CMK (cell line): ENCODE measurements at regions not wholly inside any gene's neighbourhood (a gene's known extent, or its start where the extent isn't known, plus 50 kb on each side); places are given as distances from the start of the nearest gene placed in this dataset.

ENCODE experiments used
- DNase-seq: peaks from one replicate; pipeline ENCODE4 v3.0.0-alpha.2; 2010; ENCODE audit warnings: low read depth

- DNase-seq: no peak
Observed at GRCh38 chr3:148598619-148599018, 99.1 kb upstream of the AGTR1 start.

- DNase-seq: no peak
Observed at GRCh38 chr3:148599481-148599880, 98.2 kb upstream of the AGTR1 start.

GRCh38 chr3:148600440-148600839, 97.3 kb upstream of the AGTR1 start:
- DNase-seq: no peak

GRCh38 chr3:148600902-148601765, 96.6 kb upstream of the AGTR1 start:
- DNase-seq: no peak

GRCh38 chr3:148601766-148602685, 95.7 kb upstream of the AGTR1 start:
- DNase-seq: no peak

- no peak for DNase-seq
Observed at GRCh38 chr3:148604270-148605085, 93.2 kb upstream of the AGTR1 start.

DNA sequence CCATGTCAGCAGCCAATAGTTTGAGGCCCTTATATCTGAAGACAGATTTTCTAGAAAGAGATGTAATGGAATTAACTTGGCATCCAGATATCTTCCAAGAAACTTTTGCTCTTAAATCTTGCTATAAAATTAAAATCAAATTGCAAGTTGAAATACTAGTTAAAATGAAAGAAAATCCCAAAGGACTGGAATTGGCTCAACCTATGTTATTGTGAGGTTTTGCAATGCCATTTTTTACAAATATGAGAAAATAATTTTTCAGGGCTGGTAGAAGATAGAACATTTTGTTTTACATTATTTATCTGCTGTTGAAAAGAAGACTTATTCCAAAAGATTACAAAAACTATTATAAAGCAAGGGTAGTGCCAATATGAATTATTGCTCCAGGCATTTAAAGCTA, 92.2 kb upstream of the AGTR1 start:
- no peak for DNase-seq

- DNase-seq: no peak
Observed at GRCh38 chr3:148606979-148607378, 90.7 kb upstream of the AGTR1 start.

- DNase-seq: no peak
Observed at GRCh38 chr3:148607491-148607890, 90.2 kb upstream of the AGTR1 start.

- DNase-seq: no peak
Observed at GRCh38 chr3:148612278-148612677, 85.4 kb upstream of the AGTR1 start.

- no peak for DNase-seq
Observed at GRCh38 chr3:148615382-148615781, 82.3 kb upstream of the AGTR1 start.

- no peak for DNase-seq
Observed at GRCh38 chr3:148625095-148625736, 72.5 kb upstream of the AGTR1 start.

DNA sequence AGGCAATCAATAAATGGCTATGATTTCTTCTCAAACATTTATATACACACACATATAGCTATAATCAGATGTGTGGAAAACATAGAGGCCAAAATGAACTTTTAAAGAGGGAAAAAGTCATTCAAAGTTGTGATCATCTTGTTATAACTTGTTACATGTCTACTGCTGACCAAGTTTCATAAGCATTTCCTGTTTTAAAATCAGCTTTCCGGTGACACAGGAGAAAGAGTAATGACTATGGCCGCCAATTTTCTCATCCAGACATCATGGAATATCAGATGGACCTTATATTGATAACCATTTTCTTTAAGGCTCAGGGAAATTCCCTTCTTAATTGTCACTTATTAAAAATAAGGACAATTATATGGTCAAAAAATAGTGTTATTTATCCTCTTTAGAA, 71.7 kb upstream of the AGTR1 start:
- no peak for DNase-seq

GRCh38 chr3:148629006-148629405, 68.7 kb upstream of the AGTR1 start:
- no peak for DNase-seq

GRCh38 chr3:148631124-148631903, 66.4 kb upstream of the AGTR1 start:
- DNase-seq: no peak

DNA sequence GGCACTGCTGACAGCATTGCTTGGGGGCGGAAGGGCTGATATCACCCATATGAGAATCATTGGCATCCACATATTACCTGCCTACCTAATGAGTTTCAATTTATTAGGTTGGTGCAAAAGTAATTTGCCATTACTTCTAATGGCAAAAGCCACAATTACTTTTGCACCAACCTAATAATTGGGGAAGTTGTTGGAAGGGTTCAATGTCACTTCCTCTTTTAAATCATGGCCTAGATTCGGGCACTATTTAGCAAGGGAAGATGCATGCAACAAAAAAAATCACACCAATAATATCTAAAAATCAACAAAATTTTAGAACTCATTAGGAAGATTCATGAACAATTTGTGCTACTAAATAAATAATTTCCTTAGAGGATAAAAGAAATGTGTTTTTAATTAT, 56.0 kb upstream of the AGTR1 start:
- no peak for DNase-seq

DNA sequence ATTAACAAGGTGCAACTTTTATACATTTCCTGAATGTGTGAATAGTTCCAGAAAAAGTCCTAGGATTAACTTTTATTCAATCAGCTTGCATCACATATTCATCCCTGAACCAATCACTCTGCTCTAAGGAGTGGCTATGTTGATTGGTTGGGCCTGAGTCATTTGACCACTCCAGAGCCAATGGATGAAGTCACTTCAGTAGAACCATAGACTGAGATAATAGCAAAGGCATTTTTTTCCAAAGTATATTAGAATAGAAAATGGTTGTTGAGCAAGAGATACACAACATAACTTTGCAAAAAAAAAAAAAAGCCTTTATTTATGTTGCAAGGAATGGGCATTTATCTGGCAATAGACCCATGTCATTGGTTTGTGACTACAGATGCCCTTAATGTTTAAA, 55.5 kb upstream of the AGTR1 start:
- no peak for DNase-seq

GRCh38 chr3:148642616-148643015, 55.1 kb upstream of the AGTR1 start:
- DNase-seq: no peak

- DNase-seq: no peak
Observed at GRCh38 chr3:148643389-148643840, 54.3 kb upstream of the AGTR1 start.

DNA sequence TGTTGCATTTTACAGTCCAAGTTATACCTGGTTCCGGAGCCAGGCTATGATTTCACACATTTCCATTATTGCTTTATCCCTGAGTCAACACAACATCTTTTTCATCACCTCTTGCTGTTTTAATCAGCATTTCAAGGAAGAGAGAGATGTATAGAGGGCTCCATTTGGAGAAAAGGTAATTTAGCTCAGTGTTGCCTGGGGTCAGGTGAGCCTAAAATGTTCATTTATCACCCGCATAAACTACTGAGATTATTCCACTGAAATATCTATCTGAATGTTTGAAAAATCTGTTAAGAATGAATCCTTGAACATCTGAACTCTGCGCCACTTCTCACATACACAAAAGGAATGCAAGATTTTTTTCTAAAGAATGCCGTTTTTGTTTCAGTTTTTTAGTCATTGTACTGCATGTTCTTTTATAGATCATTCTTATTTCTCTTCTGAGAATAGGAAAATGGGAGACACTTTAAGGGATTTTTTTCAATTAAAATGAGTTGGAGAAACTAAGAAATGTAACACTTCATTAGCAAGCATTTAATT, 51.5 kb upstream of the AGTR1 start:
- no peak for DNase-seq
